HL-60/S4 (cell line): ENCODE measurements at regions not wholly inside any gene's neighbourhood (a gene's known extent, or its start where the extent isn't known, plus 50 kb on each side); places are given as distances from the start of the nearest gene placed in this dataset.

Experiments used
- in situ Hi-C: fragments of 300-500 bp; cut with MboI; formaldehyde crosslinking; loops from 2 replicates; pipeline ENCODE4 v1.14.3; 2022; ENCODE audit warnings: low sequenced_read_pairs

DNA sequence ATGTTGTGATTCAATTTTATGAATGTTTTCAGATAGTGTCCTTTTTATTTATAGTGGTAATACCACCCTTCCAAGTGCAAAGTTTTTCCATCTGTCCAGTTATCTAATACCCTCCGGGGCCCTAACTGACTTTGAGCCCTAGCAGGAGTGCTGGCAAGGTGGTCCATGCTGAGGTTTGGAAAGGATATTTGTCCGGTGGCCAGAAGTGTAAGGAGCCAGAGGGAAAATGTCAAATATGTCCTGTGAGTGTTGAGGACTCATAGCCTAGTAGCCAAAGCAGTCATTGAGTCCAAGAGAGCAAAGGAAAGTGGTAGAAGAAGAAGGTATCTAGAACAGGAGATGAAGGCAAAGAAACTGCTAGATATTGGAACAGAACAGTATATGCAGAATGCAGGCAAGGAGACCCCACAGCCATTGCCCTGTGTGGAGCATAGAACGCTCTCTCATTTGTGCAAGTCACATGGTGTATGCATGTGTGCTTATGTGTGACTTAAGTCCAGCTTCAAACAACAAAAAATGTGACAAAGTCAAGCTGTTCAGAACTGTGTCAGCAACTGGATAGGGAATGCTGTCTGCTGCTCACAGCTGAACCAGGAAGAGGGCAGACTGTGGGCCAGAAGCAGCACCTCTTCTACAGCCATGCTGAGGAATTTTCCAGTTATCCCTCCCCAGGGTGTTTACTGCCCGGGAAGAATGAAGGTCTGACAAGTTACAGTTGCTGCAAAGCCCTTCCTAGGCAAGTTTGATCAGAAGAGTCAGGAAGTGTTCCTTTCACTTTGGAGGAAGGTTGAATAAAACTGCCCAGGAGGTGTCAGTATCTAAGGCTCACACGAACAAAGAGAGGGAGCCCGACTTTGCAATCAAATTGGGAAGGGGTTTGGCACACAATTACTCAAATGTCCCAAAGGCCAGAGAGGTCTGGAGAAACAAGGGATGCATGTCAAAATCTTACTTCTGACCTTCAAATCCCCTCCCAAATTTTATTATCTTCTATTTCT, 463.3 kb upstream of the DMAC1 start:
- in situ Hi-C loops = no loop called here

- in situ Hi-C loops = no loop called here
Measured at GRCh38 chr9:8261737-8262136, 462.2 kb upstream of the DMAC1 start.

DNA sequence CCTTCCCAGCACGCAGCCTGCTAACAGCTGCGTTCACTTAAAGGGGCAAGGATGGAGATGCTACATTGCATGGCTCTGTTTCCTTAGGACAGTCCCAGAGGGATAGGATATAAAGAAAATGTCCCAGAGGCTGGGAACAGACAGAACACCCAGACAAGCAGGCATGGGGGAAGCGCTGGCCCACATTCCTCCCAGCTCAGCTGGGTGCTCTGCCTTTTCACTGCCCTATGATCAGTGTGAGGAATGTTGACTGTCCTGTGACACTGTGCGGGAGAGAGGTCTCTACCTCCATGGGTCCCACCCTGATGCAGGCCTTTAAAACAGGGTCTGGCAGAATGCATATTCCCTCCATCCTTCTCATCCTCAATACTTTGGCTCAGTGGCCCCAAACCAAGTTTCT, 459.4 kb upstream of the DMAC1 start:
- in situ Hi-C loops = no loop called here

GRCh38 chr9:8256880-8257279, 457.3 kb upstream of the DMAC1 start:
- in situ Hi-C loops = no loop called here

DNA sequence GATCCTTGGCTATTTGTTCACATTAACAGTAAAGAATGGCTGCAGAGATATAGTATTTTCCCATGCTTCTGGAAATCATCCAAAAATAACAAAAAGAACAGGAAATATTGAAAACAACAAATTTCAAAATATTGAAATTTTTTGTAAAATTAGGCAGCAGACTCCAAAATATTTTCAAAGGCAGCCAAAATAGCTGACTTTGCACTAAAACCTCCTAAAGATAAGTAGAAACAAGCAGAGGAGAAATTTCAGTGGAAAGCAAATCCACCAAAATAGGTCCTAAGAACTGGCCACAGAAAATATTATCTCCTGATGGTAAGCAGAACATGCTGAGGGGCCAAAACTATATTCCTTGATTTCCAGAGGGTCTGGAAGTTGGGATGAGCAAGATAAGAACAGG, 456.3 kb upstream of the DMAC1 start:
- in situ Hi-C loops = no loop called here

DNA sequence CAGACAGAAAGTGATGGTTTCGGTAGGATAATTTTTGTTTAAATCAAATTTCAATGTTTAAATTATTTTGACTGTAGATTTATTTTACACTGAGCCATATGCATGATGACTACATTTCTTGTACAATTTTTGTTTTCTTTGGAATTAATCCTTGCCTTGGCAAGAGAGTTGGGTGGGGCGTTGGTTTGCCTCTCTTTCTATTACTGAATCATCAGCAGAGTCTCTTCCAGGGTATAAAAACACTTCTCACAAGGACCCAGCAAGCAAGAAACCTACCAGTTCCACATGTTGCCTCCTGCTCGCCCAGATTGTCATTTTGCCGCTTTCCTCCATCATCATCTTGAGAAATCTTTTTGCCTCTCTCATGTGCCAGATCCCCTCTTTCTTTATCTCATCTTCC, 455.0 kb upstream of the DMAC1 start:
- in situ Hi-C loops = no loop called here

DNA sequence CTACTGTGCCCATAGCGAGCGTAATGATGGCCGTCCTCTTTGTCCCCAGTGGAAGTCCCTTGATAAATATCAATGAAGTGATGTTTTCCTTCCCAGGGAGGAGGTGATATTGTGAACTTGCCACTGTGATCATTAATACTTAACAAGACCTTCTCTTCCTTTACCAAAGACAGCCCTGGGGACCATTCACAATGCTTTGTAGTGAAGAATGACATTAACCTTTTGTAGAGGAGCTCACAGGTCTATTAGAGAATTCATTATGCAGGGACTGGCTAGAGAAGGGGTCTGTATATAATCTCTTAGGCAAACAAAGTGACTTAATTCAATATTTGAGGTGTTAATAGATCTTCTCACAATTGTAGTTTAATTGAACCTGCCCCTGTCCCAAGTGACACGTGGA, 452.9 kb upstream of the DMAC1 start:
- in situ Hi-C loops = no loop called here

DNA sequence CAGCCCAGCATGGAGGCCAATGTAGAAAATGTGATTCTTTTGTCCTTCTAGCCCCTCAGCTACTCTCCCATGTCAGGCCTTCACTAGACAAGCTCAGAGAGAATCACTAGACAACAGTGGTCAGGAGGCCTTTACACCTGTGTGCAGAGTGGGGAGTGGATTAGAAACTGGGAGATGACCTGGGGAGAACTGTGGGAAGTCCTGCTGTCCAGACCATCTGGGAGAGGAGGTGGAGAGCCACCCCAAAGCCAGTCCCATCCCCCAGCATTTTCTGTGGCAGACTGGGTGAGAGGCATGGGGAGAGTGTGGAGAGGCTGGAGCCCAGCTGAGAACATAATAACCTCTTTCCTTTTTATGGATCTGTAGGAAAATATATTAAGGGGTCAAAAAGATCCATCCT, 452.0 kb upstream of the DMAC1 start:
- in situ Hi-C loops = no loop called here

DNA sequence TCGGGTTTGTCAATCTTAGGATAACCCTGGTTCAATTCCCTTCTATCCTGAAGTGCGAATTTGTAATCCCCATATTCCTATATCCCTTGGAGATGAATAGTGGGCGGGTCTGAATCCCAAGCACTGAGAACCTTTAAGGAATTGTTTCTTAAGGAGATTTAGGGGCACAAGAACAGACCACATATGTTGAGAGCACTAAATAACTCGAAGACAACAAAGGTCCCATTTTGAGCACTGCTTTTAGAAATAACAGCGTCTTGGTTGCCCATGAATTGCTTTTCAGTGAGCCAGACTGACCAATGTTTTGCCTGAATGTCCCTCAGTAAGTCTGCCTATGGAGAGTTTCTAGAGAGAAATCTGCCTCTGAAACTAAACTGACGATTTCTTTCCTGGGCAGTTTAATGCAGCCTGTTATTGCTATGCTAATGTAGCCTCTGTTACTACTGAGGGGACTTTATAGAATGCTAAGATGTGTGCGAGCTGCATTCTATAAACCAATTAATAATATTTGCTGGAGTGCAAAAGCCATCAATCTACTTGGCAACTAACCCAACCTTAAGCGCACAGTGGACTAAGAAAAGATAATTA, 445.0 kb upstream of the DMAC1 start:
- in situ Hi-C loops = no loop called here

DNA sequence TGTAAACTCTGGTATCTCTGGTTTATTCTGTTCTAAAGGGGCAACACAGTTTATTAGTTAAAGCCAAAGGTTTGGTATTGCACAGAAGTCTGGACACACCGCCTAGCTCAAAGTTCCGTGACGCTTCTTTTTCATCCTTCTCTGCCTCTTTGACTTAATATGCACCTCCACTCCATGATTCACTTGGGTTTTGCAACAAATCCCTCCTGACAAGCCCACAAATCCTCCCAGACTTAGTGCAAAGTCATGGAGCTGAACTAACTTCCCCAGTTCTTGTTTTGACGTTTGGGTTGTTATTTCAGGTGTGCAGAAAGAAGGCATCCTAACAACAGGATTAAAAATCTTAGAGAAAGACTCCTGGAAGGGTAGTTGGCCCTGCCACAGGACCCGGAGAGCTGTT, 441.6 kb upstream of the DMAC1 start:
- in situ Hi-C loops = no loop called here

DNA sequence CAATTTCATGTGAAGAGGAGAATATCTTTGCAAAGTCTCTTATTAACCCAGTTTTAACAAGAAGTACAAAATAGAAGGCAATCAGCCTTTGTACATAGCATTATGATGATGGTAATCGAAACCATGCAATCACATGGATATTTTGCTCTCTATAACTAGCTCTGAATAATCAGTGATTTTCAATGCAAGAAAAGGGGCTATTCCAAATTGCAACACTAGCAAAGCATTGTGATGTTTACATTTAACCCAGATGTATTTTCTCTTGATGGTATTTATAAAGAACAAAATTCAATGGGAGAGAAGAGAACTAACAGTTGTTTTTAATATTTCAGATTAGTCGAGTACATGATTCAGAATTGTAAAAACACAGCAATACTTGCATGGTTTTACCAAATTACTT, 437.5 kb upstream of the DMAC1 start:
- in situ Hi-C loops = no loop called here

- in situ Hi-C loops = no loop called here
Measured at GRCh38 chr9:8235489-8235888, 435.9 kb upstream of the DMAC1 start.

DNA sequence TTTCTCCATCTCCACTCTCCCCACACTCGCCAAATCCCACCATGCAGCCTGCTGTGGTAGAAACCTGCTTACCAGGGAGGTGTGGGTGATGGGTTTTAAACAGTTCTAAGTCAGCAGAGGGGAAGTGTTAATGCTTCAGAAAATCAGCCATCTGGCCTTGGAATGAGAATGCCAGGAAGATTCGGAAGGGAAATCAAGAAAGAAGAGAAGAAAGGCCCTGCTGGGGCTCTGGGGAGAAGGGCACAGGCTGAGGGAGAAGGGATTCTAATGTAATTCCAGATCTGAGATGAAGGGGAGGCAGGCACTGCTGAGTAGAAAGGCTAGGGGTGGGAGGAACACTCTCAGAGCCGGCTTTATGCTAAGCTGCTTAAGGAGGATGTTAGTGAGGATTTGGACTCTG, 434.7 kb upstream of the DMAC1 start:
- in situ Hi-C loops = no loop called here

DNA sequence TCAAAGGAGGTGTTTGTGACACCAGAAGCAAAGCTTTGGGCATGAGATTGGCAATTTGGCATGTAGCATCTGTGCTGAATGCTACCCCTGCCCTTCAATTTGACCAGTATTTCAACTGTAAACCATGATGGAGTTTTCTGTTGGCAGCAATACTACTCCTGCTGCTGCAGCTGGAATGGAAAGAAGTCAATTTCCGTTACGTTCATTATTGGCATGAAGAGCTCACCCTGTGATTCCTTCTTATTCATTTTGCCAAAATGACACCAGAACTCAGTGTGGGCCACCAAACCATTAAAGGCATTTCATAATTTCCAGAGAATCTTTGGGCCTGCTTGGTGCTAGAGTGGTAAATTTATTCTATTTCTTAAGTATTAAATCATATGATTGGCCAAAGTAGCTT, 433.1 kb upstream of the DMAC1 start:
- in situ Hi-C loops = no loop called here

- in situ Hi-C loops = no loop called here
Measured at GRCh38 chr9:8229226-8229625, 429.6 kb upstream of the DMAC1 start.

GRCh38 chr9:8224381-8224801, 424.8 kb upstream of the DMAC1 start:
- in situ Hi-C loops = no loop called here

- in situ Hi-C loops = no loop called here
Measured at GRCh38 chr9:8223861-8224260, 424.3 kb upstream of the DMAC1 start.

DNA sequence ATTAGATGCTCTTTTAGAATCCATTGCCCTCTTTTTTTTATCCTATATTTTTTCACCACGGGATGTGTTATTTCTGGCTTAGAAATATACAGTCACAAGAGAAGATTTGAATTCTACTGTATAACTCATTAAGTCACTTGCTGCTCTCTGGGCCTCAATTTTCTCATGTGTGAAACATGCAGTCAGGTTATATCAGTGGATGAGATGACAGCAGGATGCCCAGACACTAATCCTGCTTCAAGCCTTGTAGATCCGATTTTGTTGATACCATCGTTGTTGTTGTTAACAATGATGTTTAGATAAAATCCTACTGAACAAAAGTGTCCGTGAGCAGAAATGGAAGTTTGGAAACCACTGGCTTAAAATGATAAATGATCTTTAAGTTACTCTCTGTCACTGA, 421.9 kb upstream of the DMAC1 start:
- in situ Hi-C loops = no loop called here

- in situ Hi-C loops = no loop called here
Measured at GRCh38 chr9:8208465-8208864, 408.9 kb upstream of the DMAC1 start.

- in situ Hi-C loops = no loop called here
Measured at GRCh38 chr9:8207596-8207995, 408.0 kb upstream of the DMAC1 start.

- in situ Hi-C loops = no loop called here
Measured at GRCh38 chr9:8206720-8207119, 407.1 kb upstream of the DMAC1 start.

DNA sequence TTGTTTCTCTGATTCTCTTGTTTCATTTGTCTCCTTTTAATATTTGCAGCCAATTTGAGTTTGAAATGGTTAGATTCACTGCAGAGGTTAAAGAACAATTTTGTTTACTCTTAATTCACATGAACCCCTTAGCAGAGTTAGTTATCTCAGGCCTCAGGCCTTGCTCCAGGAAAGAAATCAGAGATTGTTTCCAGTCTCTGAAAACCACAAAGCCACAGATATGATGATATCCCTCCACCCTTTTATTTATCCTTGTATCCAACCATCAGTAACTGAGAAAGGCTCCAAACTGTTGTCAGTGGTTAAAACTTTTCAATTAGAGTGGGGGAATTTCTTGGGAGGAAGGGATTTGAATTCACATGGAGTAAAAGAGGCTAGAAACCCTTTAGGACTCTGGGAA, 406.0 kb upstream of the DMAC1 start:
- in situ Hi-C loops = no loop called here
